B cell (primary cell): ENCODE measurements at regions not wholly inside any gene's neighbourhood (a gene's known extent, or its start where the extent isn't known, plus 50 kb on each side); places are given as distances from the start of the nearest gene placed in this dataset.

ENCODE experiments used
- ATAC-seq: fragments of 200-7000 bp; cut with Tn5 transposase; one replicate; pipeline ENCODE4 v1.10.0; 2021; ENCODE audit warnings: low read depth, mild to moderate bottlenecking, moderate number of reproducible peaks, moderate library complexity
- CTCF ChIA-PET: fragments of 350-600 bp; sonication (Branson Sonifier 250); formaldehyde crosslinking; loops from one replicate; lab custom pipeline; 2021; ENCODE audit warnings: antibody characterized with exemption, inconsistent platforms; lab: Charles Lee
- POLR2A ChIA-PET: fragments of 350-600 bp; sonication (Branson Sonifier 250); formaldehyde crosslinking; loops from one replicate; lab custom pipeline; 2021; ENCODE audit warnings: antibody characterized with exemption; lab: Charles Lee
- DNase-seq: peaks from one replicate; pipeline ENCODE4 v3.0.0; 2013
- H2AFZ ChIP-seq: 2 replicates; pipeline ENCODE4 v1.6.1; 2012; ENCODE audit warnings: mild to moderate bottlenecking, low read depth, low read length; ENCODE audit not compliant: insufficient read depth, poor library complexity, severe bottlenecking
- H3K27ac ChIP-seq, 2 donors: 1 replicate in 1 of 2; 2 replicates in 1 of 2; pipeline ENCODE4 v1.5.1; 2012 to 2013; ENCODE audit warnings: low read length in 2 of 2, mild to moderate bottlenecking in 2 of 2, moderate library complexity in 1 of 2
- H3K27me3 ChIP-seq, 4 experiments: fragments of 200-600 bp in 1 of 4; sonication (generic) in 1 of 4; replicated peaks in 1 of 4; 1 replicate in 2 of 4; 2 replicates in 2 of 4; pipeline versions ENCODE4 v1.6.1 to v1.7.0; 2013 to 2016; ENCODE audit warnings: low read length in 3 of 4, mild to moderate bottlenecking in 2 of 4, mixed read lengths in 1 of 4, moderate library complexity in 1 of 4; ENCODE audit not compliant: insufficient read depth in 4 of 4, control insufficient read depth in 3 of 4; ENCODE audit errors: control extremely low read depth in 1 of 4
- H3K36me3 ChIP-seq, 2 experiments: replicated peaks in 1 of 2; 1 replicate in 1 of 2; 2 replicates in 1 of 2; pipeline versions ENCODE4 v1.6.1 to v1.7.1; 2013; ENCODE audit warnings: low read length in 1 of 2; ENCODE audit not compliant: insufficient read depth in 2 of 2, control insufficient read depth in 1 of 2; ENCODE audit errors: control extremely low read depth in 1 of 2, extremely low read depth in 1 of 2
- H3K4me1 ChIP-seq, 2 donors: fragments of 200-600 bp in 1 of 2; sonication (generic) in 1 of 2; 1 replicate in 1 of 2; 2 replicates in 1 of 2; pipeline versions ENCODE4 v1.5.1 to v1.6.1; 2013 to 2017; ENCODE audit warnings: low read length in 2 of 2; ENCODE audit not compliant: control insufficient read depth in 2 of 2, insufficient read depth in 2 of 2
- H3K4me2 ChIP-seq: replicated peaks from 2 replicates; pipeline ENCODE3; 2012; ENCODE audit warnings: mild to moderate bottlenecking, low read depth, low read length; ENCODE audit not compliant: poor library complexity, severe bottlenecking
- H3K4me3 ChIP-seq, 5 experiments: fragments of 200-600 bp in 1 of 5; sonication (generic) in 1 of 5; 1 replicate in 3 of 5; 2 replicates in 2 of 5; pipeline versions ENCODE4 v1.5.1 to v1.7.0; 2011 to 2016; ENCODE audit warnings: low read length in 4 of 5, mild to moderate bottlenecking in 4 of 5, low read depth in 2 of 5, control low read depth in 1 of 5, moderate library complexity in 1 of 5; ENCODE audit not compliant: insufficient read depth in 1 of 5; ENCODE audit errors: control extremely low read depth in 1 of 5, extremely low read depth in 1 of 5
- H3K79me2 ChIP-seq: fragments of 200-600 bp; sonication (generic); one replicate; pipeline ENCODE4 v1.6.0; 2016; ENCODE audit warnings: low read length; ENCODE audit not compliant: control insufficient read depth, insufficient read depth
- H3K9ac ChIP-seq: fragments of 200-600 bp; sonication (generic); 2 replicates; pipeline ENCODE4 v1.6.1; 2017; ENCODE audit warnings: mild to moderate bottlenecking, low read length, moderate library complexity
- H3K9me3 ChIP-seq, 3 donors: one replicate each; pipeline versions ENCODE4 v1.6.1 to v1.7.1; 2013; ENCODE audit warnings: low read length in 2 of 3; ENCODE audit not compliant: control insufficient read depth in 2 of 3, insufficient read depth in 1 of 3; ENCODE audit errors: control extremely low read depth in 1 of 3
- H4K20me1 ChIP-seq: 2 replicates; pipeline ENCODE4 v1.6.0; 2012; ENCODE audit warnings: mild to moderate bottlenecking, low read length; ENCODE audit not compliant: insufficient read depth, control insufficient read depth, poor library complexity, severe bottlenecking
- H3K27ac Mint-ChIP-seq: one replicate; pipeline ENCODE4 v1.8.0; 2021; ENCODE audit warnings: mixed read lengths
- H3K27me3 Mint-ChIP-seq: one replicate; pipeline ENCODE4 v1.8.0; 2021; ENCODE audit warnings: mixed read lengths
- H3K4me1 Mint-ChIP-seq: one replicate; pipeline ENCODE4 v1.8.0; 2021; ENCODE audit warnings: mixed read lengths
- H3K4me3 Mint-ChIP-seq: one replicate; pipeline ENCODE4 v1.8.0; 2021; ENCODE audit warnings: mixed read lengths
- H3K9me3 Mint-ChIP-seq: one replicate; pipeline ENCODE4 v1.8.0; 2022; ENCODE audit warnings: mixed read lengths; ENCODE audit not compliant: insufficient read depth
- EZH2 ChIP-seq: IDR thresholded peaks from 2 replicates; pipeline ENCODE4 v1.6.1; 2012; ENCODE audit warnings: borderline replicate concordance, low read depth, mild to moderate bottlenecking, moderate library complexity, low read length; ENCODE audit not compliant: insufficient read depth, poor library complexity, severe bottlenecking
- WGBS: methylation state at CpG from one replicate; pipeline ENCODE4 v1.1.5; 2013; ENCODE audit warnings: missing lambda C conversion rate; ENCODE audit not compliant: insufficient coverage; 5-methylcytosine and 5-hydroxymethylcytosine counted together
- intact Hi-C: fragments of 100-400 bp; cut with micrococcal nuclease; formaldehyde crosslinking; loops from one replicate; pipeline ENCODE4 v1.10.0; 2022
- TF ChIP-seq, protein P1 (sequence below): fragments of 200-600 bp; IDR thresholded peaks from one replicate; pipeline ENCODE4 v1.8.0; 2022; ENCODE audit warnings: antibody characterized with exemption, mild to moderate bottlenecking

GRCh38 chr9:27888661-27889295, 315.5 kb upstream of the C9orf72 start:
- POLR2A ChIA-PET, result no interaction called here
- peak; percentile 43 for ATAC-seq

GRCh38 chr9:27924502-27924901, 351.2 kb upstream of the C9orf72 start:
- no peaks in the 10 kb centered on the region for H3K79me2 ChIP-seq
- H2AFZ ChIP-seq, result no peak overlapping the region
- POLR2A ChIA-PET, result no interaction called here
- H3K27me3 ChIP-seq, result no peaks in the 10 kb centered on the region
- H3K36me3 ChIP-seq, result no peaks in the 10 kb centered on the region
- H3K4me2 ChIP-seq, result no peak overlapping the region
- TF ChIP-seq EZH2, result no peak
- TF ChIP-seq, protein P1, sequence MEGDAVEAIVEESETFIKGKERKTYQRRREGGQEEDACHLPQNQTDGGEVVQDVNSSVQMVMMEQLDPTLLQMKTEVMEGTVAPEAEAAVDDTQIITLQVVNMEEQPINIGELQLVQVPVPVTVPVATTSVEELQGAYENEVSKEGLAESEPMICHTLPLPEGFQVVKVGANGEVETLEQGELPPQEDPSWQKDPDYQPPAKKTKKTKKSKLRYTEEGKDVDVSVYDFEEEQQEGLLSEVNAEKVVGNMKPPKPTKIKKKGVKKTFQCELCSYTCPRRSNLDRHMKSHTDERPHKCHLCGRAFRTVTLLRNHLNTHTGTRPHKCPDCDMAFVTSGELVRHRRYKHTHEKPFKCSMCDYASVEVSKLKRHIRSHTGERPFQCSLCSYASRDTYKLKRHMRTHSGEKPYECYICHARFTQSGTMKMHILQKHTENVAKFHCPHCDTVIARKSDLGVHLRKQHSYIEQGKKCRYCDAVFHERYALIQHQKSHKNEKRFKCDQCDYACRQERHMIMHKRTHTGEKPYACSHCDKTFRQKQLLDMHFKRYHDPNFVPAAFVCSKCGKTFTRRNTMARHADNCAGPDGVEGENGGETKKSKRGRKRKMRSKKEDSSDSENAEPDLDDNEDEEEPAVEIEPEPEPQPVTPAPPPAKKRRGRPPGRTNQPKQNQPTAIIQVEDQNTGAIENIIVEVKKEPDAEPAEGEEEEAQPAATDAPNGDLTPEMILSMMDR, result no peak
- H3K4me1 Mint-ChIP-seq, result no peaks in the 10 kb centered on the region
- no peak overlapping the region for H3K27ac ChIP-seq
- DNase-seq (no peak), ATAC-seq (no peak)
- H3K4me1 ChIP-seq, result no peaks in the 10 kb centered on the region
- CTCF ChIA-PET, result no interaction called here
- H3K9me3 Mint-ChIP-seq, result no peaks in the 10 kb centered on the region
- H4K20me1 ChIP-seq, result no peaks in the 10 kb centered on the region
- H3K4me3 Mint-ChIP-seq, result no peak overlapping the region
- WGBS, result no CpG with 5 or more reads among the region's 1 CpG
- no peaks in the 10 kb centered on the region for H3K9me3 ChIP-seq
- H3K4me3 ChIP-seq, result no peak overlapping the region
- no peaks in the 10 kb centered on the region for H3K27me3 Mint-ChIP-seq
- intact Hi-C loops, result no loop called here
- H3K27ac Mint-ChIP-seq, result no peak overlapping the region
- H3K9ac ChIP-seq, result no peak overlapping the region

More at GRCh38 chr9:27888661-27889295, 315.5 kb upstream of the C9orf72 start:
- Histone ChIP-seq H3K4me3 (no peak overlapping the region), H2AFZ (no peak overlapping the region), H3K9me3 (no peaks in the 10 kb centered on the region), H3K79me2 (no peaks in the 10 kb centered on the region), H3K4me1 (no peaks in the 10 kb centered on the region), H3K36me3 (no peaks in the 10 kb centered on the region), H3K4me2 (no peak overlapping the region), H4K20me1 (no peaks in the 10 kb centered on the region), H3K9ac (no peak overlapping the region), H3K27ac (no peak overlapping the region), H3K27me3 (no peaks in the 10 kb centered on the region)
- H3K4me3 Mint-ChIP-seq, result no peak overlapping the region
- CTCF ChIA-PET, result interaction anchor here (0.7 to 1.2 kb wide), 3 partner anchors 25 to 641 kb away, joined by 3 read pairs; no protein-coding TSS in a partner anchor
- H3K9me3 Mint-ChIP-seq, result no peaks in the 10 kb centered on the region
- no peak overlapping the region for H3K27ac Mint-ChIP-seq
- intact Hi-C loops, result no loop called here
- WGBS, result 100% methylated on average over 1 of the region's 2 CpGs
- no peaks in the 10 kb centered on the region for H3K4me1 Mint-ChIP-seq
- TF ChIP-seq, protein P1, result peak; percentile 81
- no peak for TF ChIP-seq EZH2
- H3K27me3 Mint-ChIP-seq, result no peaks in the 10 kb centered on the region
- DNase-seq, result peak; percentile 33
